ENCODE measurements at regions not wholly inside any gene's neighbourhood (a gene's known extent, or its start where the extent isn't known, plus 50 kb on each side); places are given as distances from the start of the nearest gene placed in this dataset.
A peak's percentile ranks its signal among the peaks of the same experiment; 100 is the strongest.
"Not testable (repeated sequence)": the region's sequence is repeated elsewhere in the genome, so short reads cannot be mapped to it uniquely, and the experiment has no call there.

DNA sequence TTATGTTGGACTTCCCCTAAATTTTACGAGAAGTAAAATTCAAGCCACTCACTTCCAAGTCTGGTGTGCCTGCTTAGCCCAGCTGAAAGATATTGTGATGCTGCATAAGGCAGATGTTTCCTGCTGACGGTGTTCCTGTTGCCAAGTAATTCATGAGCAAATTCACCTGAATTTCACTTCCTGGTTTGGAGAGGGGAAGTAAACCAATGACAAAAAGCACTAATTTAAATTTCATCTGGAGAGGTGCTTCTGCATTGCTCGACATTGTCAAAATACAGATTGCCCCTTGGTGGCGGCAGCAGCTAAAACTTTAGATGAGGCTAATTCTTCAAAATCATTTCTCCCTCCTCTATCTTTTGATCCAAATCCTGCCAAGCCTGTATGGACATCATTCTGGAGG lies 281.1 kb downstream of the AACS start:
- ATAC-seq (ENCODE audit: low read depth) = peak; percentile 40
- intact Hi-C loops (cut with micrococcal nuclease) = no loop called here
- ChIA-PET POLR2A (no interaction called here), CTCF (no interaction called here)
- Mint-ChIP-seq H3K36me3 (ENCODE audit: low read depth) (no peaks in the 10 kb centered on the region), H3K4me3 (no peak overlapping the region), H3K27me3 (peaks cover 9% of the 10 kb centered on the region), H3K9me3 (no peaks in the 10 kb centered on the region), H3K27ac (no peak overlapping the region), H3K4me1 (peaks cover 11% of the 10 kb centered on the region)
- TF ChIP-seq, protein P1, sequence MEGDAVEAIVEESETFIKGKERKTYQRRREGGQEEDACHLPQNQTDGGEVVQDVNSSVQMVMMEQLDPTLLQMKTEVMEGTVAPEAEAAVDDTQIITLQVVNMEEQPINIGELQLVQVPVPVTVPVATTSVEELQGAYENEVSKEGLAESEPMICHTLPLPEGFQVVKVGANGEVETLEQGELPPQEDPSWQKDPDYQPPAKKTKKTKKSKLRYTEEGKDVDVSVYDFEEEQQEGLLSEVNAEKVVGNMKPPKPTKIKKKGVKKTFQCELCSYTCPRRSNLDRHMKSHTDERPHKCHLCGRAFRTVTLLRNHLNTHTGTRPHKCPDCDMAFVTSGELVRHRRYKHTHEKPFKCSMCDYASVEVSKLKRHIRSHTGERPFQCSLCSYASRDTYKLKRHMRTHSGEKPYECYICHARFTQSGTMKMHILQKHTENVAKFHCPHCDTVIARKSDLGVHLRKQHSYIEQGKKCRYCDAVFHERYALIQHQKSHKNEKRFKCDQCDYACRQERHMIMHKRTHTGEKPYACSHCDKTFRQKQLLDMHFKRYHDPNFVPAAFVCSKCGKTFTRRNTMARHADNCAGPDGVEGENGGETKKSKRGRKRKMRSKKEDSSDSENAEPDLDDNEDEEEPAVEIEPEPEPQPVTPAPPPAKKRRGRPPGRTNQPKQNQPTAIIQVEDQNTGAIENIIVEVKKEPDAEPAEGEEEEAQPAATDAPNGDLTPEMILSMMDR (IDR thresholded peaks at IDR 0.05) = no peak
- no peak for DNase-seq

DNA sequence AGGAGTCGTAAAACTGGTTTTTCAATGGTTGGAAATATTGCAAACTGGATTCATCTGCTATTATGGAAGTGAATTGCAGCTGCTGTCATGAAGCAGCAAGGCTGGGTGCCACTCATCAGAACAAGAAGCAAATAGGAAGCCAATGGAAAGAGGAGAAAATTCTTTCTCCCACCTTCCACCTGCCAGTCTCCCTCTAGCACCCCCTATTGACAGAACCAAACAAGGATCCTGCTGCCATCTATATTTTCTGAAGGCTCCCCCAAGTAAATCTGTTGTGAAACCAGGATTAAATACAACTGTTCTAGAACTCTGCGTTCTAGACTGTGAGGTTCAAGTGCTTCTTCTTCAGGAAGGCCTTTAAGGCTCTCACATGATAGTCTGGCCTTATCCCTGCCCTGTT lies 286.6 kb downstream of the AACS start:
- H3K4me3 Mint-ChIP-seq = no peak overlapping the region
- CTCF ChIA-PET = no interaction called here
- H3K36me3 Mint-ChIP-seq (ENCODE audit: low read depth) = no peaks in the 10 kb centered on the region
- TF ChIP-seq, protein P1 (IDR thresholded peaks at IDR 0.05) = no peak
- H3K27me3 Mint-ChIP-seq = peaks cover 3% of the 10 kb centered on the region
- intact Hi-C loops (cut with micrococcal nuclease) = no loop called here
- no peak for DNase-seq
- POLR2A ChIA-PET = no interaction called here
- no peaks in the 10 kb centered on the region for H3K9me3 Mint-ChIP-seq
- H3K27ac Mint-ChIP-seq = no peak overlapping the region
- no peak for ATAC-seq (ENCODE audit: low read depth)
- H3K4me1 Mint-ChIP-seq = peaks cover 3% of the 10 kb centered on the region

DNA sequence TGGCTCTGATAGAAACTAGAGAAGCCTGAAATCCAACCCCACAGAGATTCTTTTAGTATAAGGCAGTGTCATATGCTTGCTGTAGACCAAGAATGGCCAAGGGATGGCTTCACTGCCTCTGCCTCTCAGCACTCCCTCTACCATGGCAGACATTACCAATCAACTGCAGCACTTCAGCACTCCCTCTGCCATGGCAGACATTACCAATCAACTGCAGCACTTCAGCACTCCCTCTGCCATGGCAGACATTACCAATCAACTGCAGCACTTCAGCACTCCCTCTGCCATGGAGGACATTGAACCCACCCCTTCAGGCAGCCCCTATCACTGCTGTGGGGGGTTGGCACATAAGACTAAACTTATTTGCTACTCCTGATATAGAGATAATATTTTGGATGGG lies 287.8 kb downstream of the AACS start:
- H3K9me3 Mint-ChIP-seq; H3K36me3 Mint-ChIP-seq (ENCODE audit: low read depth); H3K4me1 Mint-ChIP-seq; H3K4me3 Mint-ChIP-seq; POLR2A ChIA-PET; H3K27me3 Mint-ChIP-seq; ATAC-seq (ENCODE audit: low read depth); intact Hi-C loops (cut with micrococcal nuclease); H3K27ac Mint-ChIP-seq; CTCF ChIA-PET; DNase-seq: not testable (repeated sequence)

DNA sequence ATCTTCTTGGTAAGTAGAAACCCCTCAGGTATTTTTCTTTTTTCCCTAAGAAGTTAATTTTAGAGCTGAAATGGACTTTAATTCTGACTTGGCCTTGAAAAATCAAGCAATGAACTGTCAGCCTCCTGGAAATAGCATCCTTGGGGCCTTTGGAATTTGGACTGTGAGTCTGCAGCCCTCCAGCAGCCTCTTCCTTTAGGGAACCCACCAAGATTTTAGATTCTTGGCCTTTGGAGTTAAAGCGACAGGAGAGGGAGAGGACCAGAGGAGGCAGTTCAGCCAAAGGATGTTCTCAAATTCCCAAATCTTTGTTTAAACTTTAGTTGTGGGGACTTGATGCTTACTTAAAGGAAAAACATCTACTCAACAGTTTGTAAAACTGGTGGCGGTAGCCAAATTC lies 288.6 kb downstream of the AACS start:
- ATAC-seq (ENCODE audit: low read depth) (no peak), DNase-seq (no peak)
- intact Hi-C loops (cut with micrococcal nuclease) = no loop called here
- H3K36me3 Mint-ChIP-seq (ENCODE audit: low read depth) = no peaks in the 10 kb centered on the region
- H3K4me3 Mint-ChIP-seq = no peak overlapping the region
- H3K9me3 Mint-ChIP-seq = no peaks in the 10 kb centered on the region
- no peaks in the 10 kb centered on the region for H3K4me1 Mint-ChIP-seq
- peaks cover 3% of the 10 kb centered on the region for H3K27me3 Mint-ChIP-seq
- no peak overlapping the region for H3K27ac Mint-ChIP-seq
- CTCF ChIA-PET = no interaction called here
- POLR2A ChIA-PET = no interaction called here
- TF ChIP-seq, protein P1 (IDR thresholded peaks at IDR 0.05) = no peak

DNA sequence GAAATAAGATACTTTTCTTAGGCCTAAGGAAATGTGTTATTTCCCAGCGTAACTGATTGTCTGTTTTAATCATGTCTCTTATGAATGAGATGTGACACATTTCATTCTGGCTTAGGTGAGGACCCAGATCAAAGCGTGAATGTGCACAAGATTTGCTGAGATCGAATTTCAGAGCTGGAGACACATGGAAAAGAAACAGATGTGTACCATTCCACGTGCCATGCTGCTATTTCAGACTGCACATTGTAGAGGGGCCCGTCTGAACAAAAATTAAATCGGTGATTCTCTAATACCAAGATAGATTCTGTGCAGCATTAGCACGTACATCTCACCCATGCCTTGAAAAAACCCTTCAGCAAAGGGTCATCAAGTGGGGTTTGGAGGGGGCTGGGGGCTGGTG lies 290.4 kb downstream of the AACS start:
- Mint-ChIP-seq H3K9me3 (no peaks in the 10 kb centered on the region), H3K27ac (no peak overlapping the region), H3K4me3 (no peak overlapping the region), H3K4me1 (no peaks in the 10 kb centered on the region), H3K27me3 (no peaks in the 10 kb centered on the region), H3K36me3 (ENCODE audit: low read depth) (no peaks in the 10 kb centered on the region)
- ChIA-PET CTCF (no interaction called here), POLR2A (no interaction called here)
- intact Hi-C loops (cut with micrococcal nuclease) = no loop called here
- ATAC-seq (ENCODE audit: low read depth) (no peak), DNase-seq (no peak)
- TF ChIP-seq, protein P1 (IDR thresholded peaks at IDR 0.05) = no peak

DNA sequence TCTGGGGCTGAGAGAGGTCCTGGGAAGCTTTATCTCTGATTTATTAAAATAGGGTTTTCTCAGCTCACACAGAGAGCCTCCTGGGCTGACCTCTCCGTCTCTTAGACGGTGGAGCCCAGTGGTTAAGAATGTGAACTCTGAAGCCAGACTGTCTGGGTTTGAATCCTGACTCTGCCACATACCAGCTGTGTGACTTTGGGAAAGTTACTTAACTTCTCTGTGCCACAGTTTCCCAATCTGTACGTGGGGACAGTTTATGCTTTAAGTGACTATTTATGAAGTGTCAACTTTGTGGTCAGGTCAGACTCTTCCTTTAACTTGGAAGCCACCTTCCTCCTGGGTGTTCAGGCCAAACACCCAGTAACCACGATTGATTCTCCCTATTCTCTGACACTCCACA lies 290.9 kb downstream of the AACS start:
- TF ChIP-seq, protein P1 (IDR thresholded peaks at IDR 0.05) = no peak
- ATAC-seq (ENCODE audit: low read depth) = no peak
- POLR2A ChIA-PET = no interaction called here
- intact Hi-C loops (cut with micrococcal nuclease) = no loop called here
- H3K27me3 Mint-ChIP-seq = no peaks in the 10 kb centered on the region
- no peak overlapping the region for H3K27ac Mint-ChIP-seq
- DNase-seq = no peak
- CTCF ChIA-PET = no interaction called here
- no peaks in the 10 kb centered on the region for H3K4me1 Mint-ChIP-seq
- H3K36me3 Mint-ChIP-seq (ENCODE audit: low read depth) = no peaks in the 10 kb centered on the region
- no peak overlapping the region for H3K4me3 Mint-ChIP-seq
- no peaks in the 10 kb centered on the region for H3K9me3 Mint-ChIP-seq

Measured in activated B cell treated with CpG ODN at 0.5 μM for 24 hours (primary cell).